PC-3 (cell line): ENCODE measurements at regions not wholly inside any gene's neighbourhood (a gene's known extent, or its start where the extent isn't known, plus 50 kb on each side); places are given as distances from the start of the nearest gene placed in this dataset.

Experiments used
- ATAC-seq: fragments of 200-7000 bp; cut with Tn5 transposase; 2 replicates; pipeline ENCODE4 v1.9.1; 2020; ENCODE audit warnings: mild to moderate bottlenecking, moderate library complexity
- BruUV-seq: library from RNA; stranded (reverse); fragments of 400-500 nt; replicated peaks from 2 replicates; lab custom pipeline; 2021; lab: Mats Ljungman, UMichigan
- CTCF ChIA-PET: fragments of 300-600 bp; sonication (Branson Sonifier 250); formaldehyde crosslinking; loops from one replicate; lab custom pipeline; 2022; ENCODE audit warnings: antibody characterized with exemption; lab: Charles Lee
- POLR2A ChIA-PET: fragments of 300-600 bp; sonication (Branson Sonifier 250); formaldehyde crosslinking; loops from one replicate; lab custom pipeline; 2022; ENCODE audit warnings: antibody characterized with exemption; ENCODE audit not compliant: unreplicated experiment; lab: Charles Lee
- DNase-seq: peaks from one replicate; pipeline ENCODE4 v3.0.0-alpha.2; 2015
- H2AFZ ChIP-seq: fragments of 300-600 bp; sonication (generic); 2 replicates; pipeline ENCODE4 v1.6.0; 2016; ENCODE audit warnings: antibody characterized with exemption, low read length
- H3F3A ChIP-seq: fragments of 300-600 bp; sonication (generic); one replicate; pipeline ENCODE4 v1.6.0; 2017; ENCODE audit warnings: antibody characterized with exemption, low read length, control low read depth, mild to moderate bottlenecking; ENCODE audit not compliant: unreplicated experiment
- H3K27ac ChIP-seq: fragments of 300-600 bp; sonication (generic); 2 replicates; pipeline ENCODE4 v1.5.1; 2016; ENCODE audit warnings: mild to moderate bottlenecking, low read length
- H3K27me3 ChIP-seq: fragments of 300-600 bp; sonication (generic); 2 replicates; pipeline ENCODE4 v1.6.1; 2016; ENCODE audit warnings: low read length, mixed read lengths
- H3K36me3 ChIP-seq: fragments of 300-600 bp; sonication (generic); 2 replicates; pipeline ENCODE4 v1.6.1; 2016; ENCODE audit warnings: low read depth, mixed run types, low read length, mixed read lengths
- H3K4me1 ChIP-seq: fragments of 300-600 bp; sonication (generic); 2 replicates; pipeline ENCODE4 v1.5.1; 2016; ENCODE audit warnings: low read length; ENCODE audit not compliant: insufficient read depth
- H3K4me2 ChIP-seq: fragments of 300-600 bp; sonication (generic); 2 replicates; pipeline ENCODE4 v1.6.0; 2016; ENCODE audit warnings: low read length
- H3K4me3 ChIP-seq: fragments of 300-600 bp; sonication (generic); 2 replicates; pipeline ENCODE4 v1.5.1; 2016; ENCODE audit warnings: mild to moderate bottlenecking, low read length, mixed read lengths
- H3K79me2 ChIP-seq: fragments of 300-600 bp; sonication (generic); 2 replicates; pipeline ENCODE4 v1.6.1; 2017; ENCODE audit warnings: low read length, mixed read lengths
- H3K9ac ChIP-seq: fragments of 300-600 bp; sonication (generic); 2 replicates; pipeline ENCODE4 v1.6.0; 2016; ENCODE audit warnings: mild to moderate bottlenecking, low read length
- H3K9me2 ChIP-seq: fragments of 300-600 bp; sonication (generic); replicated peaks from 2 replicates; pipeline ENCODE4 v1.6.1; 2016; ENCODE audit warnings: mixed run types, low read length, mixed read lengths
- H3K9me3 ChIP-seq: fragments of 300-600 bp; sonication (generic); 2 replicates; pipeline ENCODE4 v1.6.1; 2016; ENCODE audit warnings: low read length, mixed read lengths
- H4K20me1 ChIP-seq: fragments of 300-600 bp; sonication (generic); 2 replicates; pipeline ENCODE4 v1.6.1; 2016; ENCODE audit warnings: low read length, mixed read lengths
- EZH2 ChIP-seq: fragments of 300-600 bp; sonication (generic); IDR thresholded peaks from one replicate; pipeline ENCODE4 v1.6.1; 2017; ENCODE audit warnings: antibody characterized with exemption, mild to moderate bottlenecking, low read length; ENCODE audit not compliant: unreplicated experiment
- EZH2phosphoT487 ChIP-seq: fragments of 300-600 bp; sonication (generic); IDR thresholded peaks from 2 replicates; pipeline ENCODE4 v1.6.1; 2018; ENCODE audit warnings: mild to moderate bottlenecking, antibody characterized with exemption, low read length, borderline replicate concordance
- intact Hi-C: fragments of 100-400 bp; cut with micrococcal nuclease; formaldehyde crosslinking; loops from 2 replicates; pipeline ENCODE4 v1.9.0; 2023
- TF ChIP-seq, protein P1 (sequence below): fragments of 300-600 bp; sonication (generic); conservative IDR thresholded peaks from 2 replicates; pipeline ENCODE4 v1.5.1; 2017; ENCODE audit warnings: antibody characterized with exemption, low read depth, mild to moderate bottlenecking, low read length

DNA sequence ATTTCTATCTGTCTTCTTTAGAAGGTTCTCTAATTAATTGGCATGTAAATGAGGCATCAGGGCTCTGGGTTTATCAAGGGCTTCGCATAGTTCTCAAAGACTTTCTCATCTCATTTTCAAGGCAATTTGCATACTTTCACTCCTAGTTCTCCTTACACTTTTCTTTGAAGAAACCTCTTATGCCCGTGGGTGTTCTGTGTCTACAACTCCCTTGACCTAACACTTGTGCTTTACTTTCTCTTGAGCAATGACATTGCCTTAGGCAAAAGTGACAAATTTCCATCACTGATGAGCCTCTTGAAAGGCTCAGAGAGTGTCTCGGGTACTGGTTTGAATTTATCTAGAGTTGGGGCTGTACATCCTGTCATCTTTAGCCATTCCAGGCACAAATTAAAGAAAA, 74.7 kb upstream of the ITPRID1 start:
- ATAC-seq (no peak), DNase-seq (no peak)
- intact Hi-C loops = no loop called here
- Histone ChIP-seq H3K9me2 (no peaks in the 10 kb centered on the region), H2AFZ (no peak overlapping the region), H3K4me1 (no peaks in the 10 kb centered on the region), H3F3A (no peaks in the 10 kb centered on the region), H3K9ac (no peak overlapping the region), H3K79me2 (no peaks in the 10 kb centered on the region), H3K27me3 (peaks cover 50% of the 10 kb centered on the region), H3K4me3 (no peak overlapping the region), H3K4me2 (no peak overlapping the region), H3K27ac (no peak overlapping the region), H3K36me3 (no peaks in the 10 kb centered on the region), H4K20me1 (no peaks in the 10 kb centered on the region), H3K9me3 (no peaks in the 10 kb centered on the region)
- CTCF ChIA-PET = no interaction called here
- TF ChIP-seq EZH2 (no peak), EZH2phosphoT487 (no peak)
- TF ChIP-seq, protein P1, sequence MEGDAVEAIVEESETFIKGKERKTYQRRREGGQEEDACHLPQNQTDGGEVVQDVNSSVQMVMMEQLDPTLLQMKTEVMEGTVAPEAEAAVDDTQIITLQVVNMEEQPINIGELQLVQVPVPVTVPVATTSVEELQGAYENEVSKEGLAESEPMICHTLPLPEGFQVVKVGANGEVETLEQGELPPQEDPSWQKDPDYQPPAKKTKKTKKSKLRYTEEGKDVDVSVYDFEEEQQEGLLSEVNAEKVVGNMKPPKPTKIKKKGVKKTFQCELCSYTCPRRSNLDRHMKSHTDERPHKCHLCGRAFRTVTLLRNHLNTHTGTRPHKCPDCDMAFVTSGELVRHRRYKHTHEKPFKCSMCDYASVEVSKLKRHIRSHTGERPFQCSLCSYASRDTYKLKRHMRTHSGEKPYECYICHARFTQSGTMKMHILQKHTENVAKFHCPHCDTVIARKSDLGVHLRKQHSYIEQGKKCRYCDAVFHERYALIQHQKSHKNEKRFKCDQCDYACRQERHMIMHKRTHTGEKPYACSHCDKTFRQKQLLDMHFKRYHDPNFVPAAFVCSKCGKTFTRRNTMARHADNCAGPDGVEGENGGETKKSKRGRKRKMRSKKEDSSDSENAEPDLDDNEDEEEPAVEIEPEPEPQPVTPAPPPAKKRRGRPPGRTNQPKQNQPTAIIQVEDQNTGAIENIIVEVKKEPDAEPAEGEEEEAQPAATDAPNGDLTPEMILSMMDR = no peak
- no TSS peak for BruUV-seq
- POLR2A ChIA-PET = no interaction called here

GRCh38 chr7:31440511-31440910, 73.4 kb upstream of the ITPRID1 start:
- BruUV-seq = no TSS peak

GRCh38 chr7:31442626-31443025, 71.3 kb upstream of the ITPRID1 start:
- intact Hi-C loops = loop anchor here (1.0 to 5.0 kb wide), 5 partner anchors 34 to 295 kb away; no protein-coding TSS in a partner anchor
- Histone ChIP-seq H3K9me2 (no peaks in the 10 kb centered on the region), H3F3A (no peaks in the 10 kb centered on the region), H3K79me2 (no peaks in the 10 kb centered on the region), H3K4me1 (no peaks in the 10 kb centered on the region), H3K27ac (no peak overlapping the region), H3K36me3 (no peaks in the 10 kb centered on the region), H3K4me3 (no peak overlapping the region), H2AFZ (no peak overlapping the region), H3K27me3 (peaks cover 53% of the 10 kb centered on the region), H4K20me1 (no peaks in the 10 kb centered on the region), H3K4me2 (no peak overlapping the region), H3K9me3 (no peaks in the 10 kb centered on the region), H3K9ac (no peak overlapping the region)
- ATAC-seq (no peak), DNase-seq (no peak)
- ChIA-PET POLR2A (no interaction called here), CTCF (interaction anchor here (0.6 to 2.0 kb wide), 7 partner anchors 20 to 308 kb away, joined by 3 to 21 read pairs (median 6); no protein-coding TSS in a partner anchor)
- no TSS peak for BruUV-seq
- TF ChIP-seq EZH2 = no peak
- TF ChIP-seq, protein P1 = no peak
- TF ChIP-seq EZH2phosphoT487 = no peak

More at GRCh38 chr7:31440511-31440910, 73.4 kb upstream of the ITPRID1 start:
- no peaks in the 10 kb centered on the region for H3F3A ChIP-seq
- no peaks in the 10 kb centered on the region for H4K20me1 ChIP-seq
- no peaks in the 10 kb centered on the region for H3K4me1 ChIP-seq
- no peaks in the 10 kb centered on the region for H3K9me3 ChIP-seq
- H3K9ac ChIP-seq = no peak overlapping the region
- no peaks in the 10 kb centered on the region for H3K9me2 ChIP-seq
- ChIA-PET CTCF (no interaction called here), POLR2A (no interaction called here)
- peaks cover 53% of the 10 kb centered on the region for H3K27me3 ChIP-seq
- TF ChIP-seq, protein P1 = no peak
- no peak for TF ChIP-seq EZH2phosphoT487
- no peak for TF ChIP-seq EZH2
- no peak overlapping the region for H2AFZ ChIP-seq
- intact Hi-C loops = loop anchor here (5.0 kb wide), 1 partner anchor 297 kb away; no protein-coding TSS in a partner anchor
- no peaks in the 10 kb centered on the region for H3K36me3 ChIP-seq
- DNase-seq (no peak), ATAC-seq (no peak)
- no peaks in the 10 kb centered on the region for H3K79me2 ChIP-seq
- no peak overlapping the region for H3K4me3 ChIP-seq
- H3K27ac ChIP-seq = no peak overlapping the region
- no peak overlapping the region for H3K4me2 ChIP-seq
